GM12878 (cell line): ENCODE measurements at regions not wholly inside any gene's neighbourhood (a gene's known extent, or its start where the extent isn't known, plus 50 kb on each side); places are given as distances from the start of the nearest gene placed in this dataset.

Source experiments
- ATAC-seq: fragments of 200-7000 bp; cut with Tn5 transposase; 3 replicates; pipeline ENCODE4 v1.9.1; 2020; ENCODE audit warnings: mild to moderate bottlenecking, moderate library complexity
- BruUV-seq: library from RNA; stranded (reverse); fragments of 400-500 nt; replicated peaks from 2 replicates; lab custom pipeline; 2021; lab: Mats Ljungman, UMichigan
- CTCF ChIA-PET: fragments of 300-600 bp; sonication (Branson Sonifier 250); formaldehyde crosslinking; extraction: SDS; loops from one replicate; lab custom pipeline; 2021; ENCODE audit warnings: inconsistent platforms; lab: Yijun Ruan, JAX
- POLR2A ChIA-PET: fragments of 350-600 bp; formaldehyde crosslinking; extraction: SDS; loops from one replicate; lab custom pipeline; 2021; ENCODE audit warnings: inconsistent platforms; lab: Charles Lee
- RAD21 ChIA-PET: fragments of 300-600 bp; sonication (Branson Sonifier 250); formaldehyde crosslinking; loops from one replicate; lab custom pipeline; 2023; ENCODE audit warnings: antibody characterized with exemption; ENCODE audit not compliant: unreplicated experiment; lab: Charles Lee
- SMC1A ChIA-PET: fragments of 300-600 bp; sonication (Branson Sonifier 250); formaldehyde crosslinking; loops from one replicate; lab custom pipeline; 2023; ENCODE audit not compliant: unreplicated experiment, uncharacterized antibody; lab: Charles Lee
- DNase-seq: peaks from one replicate; pipeline ENCODE4 v3.0.0-alpha.2; 2011; ENCODE audit warnings: low read depth, low spot score
- FAIRE-seq: peaks from 3 replicates; lab custom pipeline; 2011; peaks lifted over from hg19 to GRCh38; lab: Jason Lieb, UNC
- H2AFZ ChIP-seq: 2 replicates; pipeline ENCODE4 v1.6.0; 2011; ENCODE audit warnings: low read depth, low read length, control low read depth; ENCODE audit not compliant: control insufficient read depth
- H3K27ac ChIP-seq: 2 replicates; pipeline ENCODE4 v1.5.1; 2011; ENCODE audit warnings: control low read depth; ENCODE audit not compliant: control insufficient read depth, insufficient read depth
- H3K27me3 ChIP-seq, 2 experiments: replicated peaks in 1 of 2; 2 replicates each; pipeline versions ENCODE4 v1.6.0 to v1.6.1; 2011; ENCODE audit warnings: low read length in 1 of 2; ENCODE audit not compliant: control insufficient read depth in 2 of 2, insufficient read depth in 2 of 2
- H3K36me3 ChIP-seq, 2 experiments: 2 replicates each; pipeline ENCODE4 v1.5.1; 2011; ENCODE audit warnings: low read length in 1 of 2; ENCODE audit not compliant: control insufficient read depth in 2 of 2, insufficient read depth in 2 of 2
- H3K4me1 ChIP-seq: 2 replicates; pipeline ENCODE4 v1.6.1; 2011; ENCODE audit warnings: mild to moderate bottlenecking, low read length, moderate library complexity, mixed read lengths; ENCODE audit not compliant: control insufficient read depth, insufficient read depth
- H3K4me2 ChIP-seq: 2 replicates; pipeline ENCODE4 v1.6.0; 2011; ENCODE audit warnings: control low read depth; ENCODE audit not compliant: control insufficient read depth, insufficient read depth
- H3K4me3 ChIP-seq: fragments of 200-600 bp; sonication (generic); 2 replicates; pipeline ENCODE4 v1.5.1; 2016
- H3K79me2 ChIP-seq: 2 replicates; pipeline ENCODE4 v1.6.0; 2011; ENCODE audit warnings: low read length; ENCODE audit not compliant: control insufficient read depth, insufficient read depth
- H3K9ac ChIP-seq: 2 replicates; pipeline ENCODE4 v1.8.0; 2011; ENCODE audit warnings: low read length, control low read depth, mixed read lengths; ENCODE audit not compliant: control insufficient read depth, insufficient read depth
- H3K9me3 ChIP-seq: replicated peaks from 3 replicates; pipeline ENCODE4 v1.5.1; 2011; ENCODE audit warnings: mild to moderate bottlenecking, low read length; ENCODE audit not compliant: control insufficient read depth, insufficient read depth
- H4K20me1 ChIP-seq: 2 replicates; pipeline ENCODE4 v1.6.0; 2011; ENCODE audit not compliant: control insufficient read depth, insufficient read depth
- ATF3 ChIP-seq: IDR thresholded peaks from 2 replicates; pipeline ENCODE4 v1.6.1; 2011; ENCODE audit warnings: low read depth, mild to moderate bottlenecking, low read length, moderate library complexity, borderline replicate concordance; ENCODE audit errors: extremely low read depth
- BACH1 ChIP-seq: fragments of 450-650 bp; IDR thresholded peaks from 2 replicates; pipeline ENCODE4 v1.6.1; 2017; ENCODE audit warnings: mild to moderate bottlenecking, borderline replicate concordance
- BCL11A ChIP-seq: IDR thresholded peaks from 2 replicates; pipeline ENCODE4 v1.6.1; 2011; ENCODE audit warnings: low read depth, low read length
- BHLHE40 ChIP-seq, 2 experiments: fragments of 450-650 bp in 1 of 2; IDR thresholded peaks; 2 replicates each; pipeline ENCODE4 v1.6.1; 2011 to 2017; ENCODE audit warnings: low read depth in 2 of 2, borderline replicate concordance in 1 of 2, improper control_type of control experiment in 1 of 2, low read length in 1 of 2, mild to moderate bottlenecking in 1 of 2
- EZH2 ChIP-seq: IDR thresholded peaks from 2 replicates; pipeline ENCODE4 v1.6.1; 2012; ENCODE audit warnings: low read depth, mild to moderate bottlenecking, control low read depth, inconsistent platforms, low read length, borderline replicate concordance; ENCODE audit not compliant: control insufficient read depth
- FOXM1 ChIP-seq: IDR thresholded peaks from 2 replicates; pipeline ENCODE4 v1.6.1; 2012; ENCODE audit warnings: low read depth, mild to moderate bottlenecking, inconsistent platforms, low read length, moderate library complexity
- IRF3 ChIP-seq: fragments of 450-650 bp; IDR thresholded peaks from 2 replicates; pipeline ENCODE4 v1.6.1; 2014; ENCODE audit warnings: mild to moderate bottlenecking
- POLR2AphosphoS2 ChIP-seq: IDR thresholded peaks from 2 replicates; pipeline ENCODE4 v1.6.1; 2011; ENCODE audit warnings: low read depth, mild to moderate bottlenecking, low read length, improper control_type of control experiment, moderate library complexity
- REST ChIP-seq: IDR thresholded peaks from 2 replicates; pipeline ENCODE4 v1.6.1; 2012; ENCODE audit warnings: mild to moderate bottlenecking, low read depth, low read length
- RUNX3 ChIP-seq: IDR thresholded peaks from 2 replicates; pipeline ENCODE4 v1.6.1; 2012; ENCODE audit warnings: low read length, inconsistent platforms
- SKIL ChIP-seq: fragments of 450-650 bp; IDR thresholded peaks from 2 replicates; pipeline ENCODE4 v1.6.1; 2017; ENCODE audit warnings: mild to moderate bottlenecking, low read depth, inconsistent platforms; ENCODE audit not compliant: poor library complexity, severe bottlenecking
- WGBS: methylation state at CpG from one replicate; pipeline ENCODE4 v1.1.6; 2016; ENCODE audit warnings: low lambda C conversion rate; ENCODE audit not compliant: insufficient replicate concordance, insufficient coverage; ENCODE audit errors: missing lambda C conversion rate; 5-methylcytosine and 5-hydroxymethylcytosine counted together
- in situ Hi-C: fragments of 300-500 bp; cut with MboI; formaldehyde crosslinking; loops from 9 replicates; pipeline ENCODE4 v1.14.3; 2018; ENCODE audit warnings: mixed read lengths
- intact Hi-C: fragments of 100-400 bp; cut with micrococcal nuclease; formaldehyde crosslinking; loops from one replicate; pipeline ENCODE4 v1.14.2; 2022; ENCODE audit not compliant: unreplicated experiment

GRCh38 chr21:28213261-28213660 lies 779.4 kb downstream of the LTN1 start:
- in situ Hi-C loops, result no loop called here
- DNase-seq (no peak), ATAC-seq (no peak), FAIRE-seq (no peak)
- no peak overlapping the region for H3K9ac ChIP-seq
- H3K4me3 ChIP-seq, result no peak overlapping the region
- ChIA-PET POLR2A (no interaction called here), CTCF (no interaction called here), RAD21 (no interaction called here), SMC1A (no interaction called here)
- no peaks in the 10 kb centered on the region for H3K27me3 ChIP-seq
- H3K4me2 ChIP-seq, result no peak overlapping the region
- no peaks in the 10 kb centered on the region for H3K79me2 ChIP-seq
- H3K27ac ChIP-seq, result no peak overlapping the region
- H4K20me1 ChIP-seq, result no peaks in the 10 kb centered on the region
- TF ChIP-seq FOXM1 (no peak), IRF3 (no peak)
- WGBS, result 12% methylated on average over 3 of the region's 3 CpGs
- no peaks in the 10 kb centered on the region for H3K4me1 ChIP-seq
- intact Hi-C loops, result no loop called here
- no peaks in the 10 kb centered on the region for H3K36me3 ChIP-seq
- BruUV-seq, result no TSS peak
- no peaks in the 10 kb centered on the region for H3K9me3 ChIP-seq
- no peak overlapping the region for H2AFZ ChIP-seq

- in situ Hi-C loops (no loop called here), intact Hi-C loops (no loop called here)
- Histone ChIP-seq H3K27me3 (no peaks in the 10 kb centered on the region), H3K9ac (no peak overlapping the region), H2AFZ (no peak overlapping the region), H3K4me1 (no peaks in the 10 kb centered on the region), H3K36me3 (no peaks in the 10 kb centered on the region), H3K4me2 (no peak overlapping the region), H4K20me1 (no peaks in the 10 kb centered on the region), H3K27ac (no peak overlapping the region), H3K9me3 (no peaks in the 10 kb centered on the region), H3K4me3 (no peak overlapping the region), H3K79me2 (no peaks in the 10 kb centered on the region)
- SMC1A ChIA-PET, result no interaction called here
- ATAC-seq, result no peak
- POLR2A ChIA-PET, result no interaction called here
- no TSS peak for BruUV-seq
- RAD21 ChIA-PET, result no interaction called here
- CTCF ChIA-PET, result no interaction called here
- 0% methylated on average over 2 of the region's 2 CpGs for WGBS
- no peak for FAIRE-seq
- DNase-seq, result no peak
- TF ChIP-seq BCL11A (no peak), POLR2AphosphoS2 (no peak), ATF3 (no peak), EZH2 (no peak), BHLHE40 (IDR thresholded peaks at IDR 0.05; ENCODE audit: borderline replicate concordance in 1 of 2, low read depth in 2 of 2, low read length in 1 of 2) (no peak), REST (no peak), SKIL (no peak), BACH1 (no peak), RUNX3 (no peak)
Measured at GRCh38 chr21:28212061-28212460, 780.6 kb downstream of the LTN1 start.
